22Rv1 (cell line): ENCODE measurements at regions not wholly inside any gene's neighbourhood (a gene's known extent, or its start where the extent isn't known, plus 50 kb on each side); places are given as distances from the start of the nearest gene placed in this dataset.

ENCODE experiments used
- ZFX ChIP-seq: fragments of 450-650 bp; IDR thresholded peaks from 2 replicates; pipeline ENCODE4 v1.6.1; 2017; ENCODE audit warnings: antibody characterized with exemption, borderline replicate concordance
- TF ChIP-seq, protein P1 (sequence below): fragments of 450-650 bp; IDR thresholded peaks from 2 replicates; pipeline ENCODE4 v1.5.1; 2017; ENCODE audit warnings: mild to moderate bottlenecking

DNA sequence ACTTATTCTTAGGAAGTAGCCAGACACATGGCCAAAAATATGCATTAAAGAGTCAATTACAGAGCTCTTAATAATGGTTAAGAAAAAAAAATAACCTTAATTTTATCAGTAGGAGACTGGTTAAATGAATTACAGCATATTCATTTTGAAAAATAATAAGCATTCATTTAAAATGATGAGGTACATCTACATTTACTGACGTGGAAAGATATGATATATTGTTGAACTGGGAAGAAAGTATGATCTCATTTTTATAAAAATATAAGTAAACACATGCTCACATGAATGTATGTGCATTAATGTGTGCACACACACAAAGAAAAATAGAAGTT is 250.3 kb downstream of the ENC1 start:
- TF ChIP-seq, protein P1, sequence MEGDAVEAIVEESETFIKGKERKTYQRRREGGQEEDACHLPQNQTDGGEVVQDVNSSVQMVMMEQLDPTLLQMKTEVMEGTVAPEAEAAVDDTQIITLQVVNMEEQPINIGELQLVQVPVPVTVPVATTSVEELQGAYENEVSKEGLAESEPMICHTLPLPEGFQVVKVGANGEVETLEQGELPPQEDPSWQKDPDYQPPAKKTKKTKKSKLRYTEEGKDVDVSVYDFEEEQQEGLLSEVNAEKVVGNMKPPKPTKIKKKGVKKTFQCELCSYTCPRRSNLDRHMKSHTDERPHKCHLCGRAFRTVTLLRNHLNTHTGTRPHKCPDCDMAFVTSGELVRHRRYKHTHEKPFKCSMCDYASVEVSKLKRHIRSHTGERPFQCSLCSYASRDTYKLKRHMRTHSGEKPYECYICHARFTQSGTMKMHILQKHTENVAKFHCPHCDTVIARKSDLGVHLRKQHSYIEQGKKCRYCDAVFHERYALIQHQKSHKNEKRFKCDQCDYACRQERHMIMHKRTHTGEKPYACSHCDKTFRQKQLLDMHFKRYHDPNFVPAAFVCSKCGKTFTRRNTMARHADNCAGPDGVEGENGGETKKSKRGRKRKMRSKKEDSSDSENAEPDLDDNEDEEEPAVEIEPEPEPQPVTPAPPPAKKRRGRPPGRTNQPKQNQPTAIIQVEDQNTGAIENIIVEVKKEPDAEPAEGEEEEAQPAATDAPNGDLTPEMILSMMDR, result no peak
- no peak for TF ChIP-seq ZFX
